CD4-positive, alpha-beta T cell (primary cell): ENCODE measurements at regions not wholly inside any gene's neighbourhood (a gene's known extent, or its start where the extent isn't known, plus 50 kb on each side); places are given as distances from the start of the nearest gene placed in this dataset.

Experiments
- ATAC-seq: fragments of 200-7000 bp; cut with Tn5 transposase; one replicate; pipeline ENCODE4 v1.10.0; 2022; ENCODE audit warnings: mild to moderate bottlenecking; ENCODE audit not compliant: poor library complexity
- CTCF ChIA-PET: fragments of 350-600 bp; sonication (Branson Sonifier 250); formaldehyde crosslinking; loops from one replicate; lab custom pipeline; 2021; ENCODE audit warnings: antibody characterized with exemption, inconsistent platforms; lab: Charles Lee
- POLR2A ChIA-PET: fragments of 350-600 bp; sonication (Branson Sonifier 250); formaldehyde crosslinking; loops from one replicate; lab custom pipeline; 2021; ENCODE audit warnings: antibody characterized with exemption, inconsistent platforms; lab: Charles Lee
- DNase-seq, 14 experiments: peaks; one replicate each; pipeline ENCODE4 v3.0.0-alpha.2; 2013 to 2020; ENCODE audit warnings: mixed read lengths in 2 of 14
- H3K27ac ChIP-seq, 2 donors: one replicate each; pipeline versions ENCODE4 v1.5.1 to v1.7.0; 2013; ENCODE audit warnings: low read length in 2 of 2, low read depth in 1 of 2, mild to moderate bottlenecking in 1 of 2
- H3K27me3 ChIP-seq, 2 experiments: 1 replicate in 1 of 2; 2 replicates in 1 of 2; pipeline versions ENCODE4 v1.6.1 to v1.7.0; 2013; ENCODE audit warnings: low read length in 2 of 2, control low read depth in 1 of 2, mild to moderate bottlenecking in 1 of 2, moderate library complexity in 1 of 2; ENCODE audit not compliant: insufficient read depth in 2 of 2, control insufficient read depth in 1 of 2
- H3K36me3 ChIP-seq: one replicate; pipeline ENCODE4 v1.6.1; 2013; ENCODE audit warnings: low read length, control low read depth; ENCODE audit not compliant: insufficient read depth
- H3K4me1 ChIP-seq: one replicate; pipeline ENCODE4 v1.6.1; 2013; ENCODE audit warnings: low read length, control low read depth; ENCODE audit not compliant: insufficient read depth
- H3K4me3 ChIP-seq: one replicate; pipeline ENCODE4 v1.5.1; 2013; ENCODE audit warnings: mild to moderate bottlenecking, low read length, moderate library complexity
- H3K9me3 ChIP-seq, 2 experiments: 1 replicate in 1 of 2; 2 replicates in 1 of 2; pipeline versions ENCODE4 v1.6.1 to v1.7.0; 2013; ENCODE audit warnings: low read length in 2 of 2, mild to moderate bottlenecking in 2 of 2, control low read depth in 1 of 2, moderate library complexity in 1 of 2; ENCODE audit not compliant: control insufficient read depth in 1 of 2, insufficient read depth in 1 of 2
- H3K27ac Mint-ChIP-seq: one replicate; pipeline ENCODE4 v1.8.0; 2020; ENCODE audit warnings: mixed read lengths
- H3K27me3 Mint-ChIP-seq: one replicate; pipeline ENCODE4 v1.8.0; 2021; ENCODE audit warnings: mixed read lengths
- H3K36me3 Mint-ChIP-seq: one replicate; pipeline ENCODE4 v1.8.0; 2021; ENCODE audit warnings: low read depth, mixed read lengths
- H3K4me1 Mint-ChIP-seq: one replicate; pipeline ENCODE4 v1.8.0; 2021; ENCODE audit warnings: low read depth, mixed read lengths
- H3K4me3 Mint-ChIP-seq: one replicate; pipeline ENCODE4 v1.8.0; 2020; ENCODE audit warnings: mild to moderate bottlenecking, mixed read lengths
- H3K9me3 Mint-ChIP-seq: one replicate; pipeline ENCODE4 v1.8.0; 2020; ENCODE audit warnings: mixed read lengths
- CTCF ChIP-seq: fragments of 200-600 bp; IDR thresholded peaks from one replicate; pipeline ENCODE4 v1.8.0; 2022; ENCODE audit warnings: antibody characterized with exemption, mild to moderate bottlenecking
- intact Hi-C, 2 experiments: fragments of 100-400 bp; cut with DNase I in 1 of 2; cut with micrococcal nuclease in 1 of 2; formaldehyde crosslinking; loops; one replicate each; pipeline versions ENCODE4 v1.15.1 to v1.9.0; 2023 to 2025; cut with DNase I, micrococcal nuclease

DNA sequence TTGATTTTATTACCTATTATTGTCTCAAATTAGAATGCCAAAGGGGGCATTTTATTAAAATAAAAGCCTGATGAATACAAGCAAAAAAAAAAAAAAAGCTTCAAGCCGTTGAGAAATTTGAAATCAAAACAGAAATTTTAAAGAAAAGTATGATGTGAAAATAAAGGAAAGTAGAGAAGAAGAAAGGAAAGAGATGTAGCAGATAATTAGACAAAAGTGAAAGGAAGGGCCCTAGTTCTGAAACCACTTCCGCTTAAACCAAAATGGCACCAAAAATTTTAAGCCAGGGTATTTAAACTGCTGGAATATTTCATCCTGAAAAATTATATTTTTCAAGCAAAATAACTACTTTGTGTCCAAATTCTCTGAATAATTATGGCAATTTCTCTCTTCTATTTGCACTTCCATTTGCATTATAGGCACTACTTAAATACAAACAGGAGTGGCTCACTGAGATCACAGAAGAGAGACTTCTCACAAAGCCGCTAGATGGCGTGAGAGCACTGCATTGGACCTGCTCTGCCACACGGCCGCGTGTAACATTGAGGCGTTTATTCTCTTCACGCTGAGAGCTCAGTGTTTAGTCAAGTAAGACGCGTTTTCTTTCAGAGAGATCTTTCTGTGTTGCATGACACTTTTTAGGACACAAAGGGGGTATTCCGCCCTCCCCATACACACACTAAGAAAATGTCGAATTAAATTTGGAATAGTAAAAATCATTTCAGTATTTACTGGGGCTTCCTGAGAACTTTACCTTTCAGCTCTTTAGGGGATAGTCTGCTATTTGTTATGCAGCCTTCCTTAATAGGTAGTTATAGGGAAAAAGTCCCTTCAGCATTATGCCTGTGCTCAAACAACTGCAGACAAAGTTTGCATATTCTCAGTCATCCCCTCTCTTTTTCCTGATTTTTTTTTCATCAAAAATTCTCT lies 368.4 kb upstream of the CCNH start:
- DNase-seq (peak; percentile 52 to 88 (median 69)), ATAC-seq (peak; percentile 94)
- H3K27ac Mint-ChIP-seq: no peak overlapping the region
- ChIA-PET POLR2A (interaction anchor here (0.6 to 1.1 kb wide), 4 partner anchors 901 to 953 kb away, joined by 3 to 5 read pairs (median 4); no protein-coding TSS in a partner anchor), CTCF (interaction anchor here (0.8 to 1.9 kb wide), 4 partner anchors 713 to 910 kb away, joined by 3 to 20 read pairs (median 6); no protein-coding TSS in a partner anchor)
- intact Hi-C loops: loop anchor here (1.0 to 2.0 kb wide), 3 partner anchors 899 to 910 kb away; no protein-coding TSS in a partner anchor
- H3K27me3 ChIP-seq: peaks cover 1 to 33% of the 10 kb centered on the region in 2 experiments
- no peaks in the 10 kb centered on the region for H3K9me3 Mint-ChIP-seq
- H3K27ac ChIP-seq: no peak overlapping the region
- no peaks in the 10 kb centered on the region for H3K36me3 ChIP-seq
- peaks cover 37% of the 10 kb centered on the region for H3K27me3 Mint-ChIP-seq
- H3K9me3 ChIP-seq: no peaks in the 10 kb centered on the region
- no peaks in the 10 kb centered on the region for H3K4me1 ChIP-seq
- H3K4me1 Mint-ChIP-seq: peaks cover 4% of the 10 kb centered on the region
- TF ChIP-seq CTCF: peak; percentile 94
- no peak overlapping the region for H3K4me3 Mint-ChIP-seq
- no peak overlapping the region for H3K4me3 ChIP-seq
- H3K36me3 Mint-ChIP-seq: no peaks in the 10 kb centered on the region

- H3K36me3 ChIP-seq: no peaks in the 10 kb centered on the region
- ChIA-PET CTCF (interaction anchor here (2.0 kb wide), 1 partner anchor 912 kb away, joined by 8 read pairs; no protein-coding TSS in a partner anchor), POLR2A (interaction anchor here (0.9 kb wide), 1 partner anchor 912 kb away, joined by 3 read pairs; no protein-coding TSS in a partner anchor)
- no peaks in the 10 kb centered on the region for H3K36me3 Mint-ChIP-seq
- peaks cover 0 to 27% of the 10 kb centered on the region in 2 experiments for H3K27me3 ChIP-seq
- no peak overlapping the region for H3K4me3 ChIP-seq
- H3K4me1 ChIP-seq: no peaks in the 10 kb centered on the region
- H3K9me3 Mint-ChIP-seq: no peaks in the 10 kb centered on the region
- H3K27me3 Mint-ChIP-seq: peaks cover 38% of the 10 kb centered on the region
- ATAC-seq (no peak), DNase-seq (no peak)
- no peak overlapping the region for H3K27ac Mint-ChIP-seq
- no peaks in the 10 kb centered on the region for H3K9me3 ChIP-seq
- H3K27ac ChIP-seq: no peak overlapping the region
- intact Hi-C loops: no loop called here
- no peak for TF ChIP-seq CTCF
- H3K4me3 Mint-ChIP-seq: no peak overlapping the region
- peaks cover 4% of the 10 kb centered on the region for H3K4me1 Mint-ChIP-seq
These were observed 366.1 kb upstream of the CCNH start for GRCh38 chr5:87778876-87779275.

- ATAC-seq (no peak), DNase-seq (no peak)
- Histone ChIP-seq H3K36me3 (no peaks in the 10 kb centered on the region), H3K4me1 (no peaks in the 10 kb centered on the region), H3K9me3 (no peaks in the 10 kb centered on the region), H3K27ac (no peak overlapping the region), H3K4me3 (no peak overlapping the region), H3K27me3 (peaks cover 0 to 28% of the 10 kb centered on the region in 2 experiments)
- H3K36me3 Mint-ChIP-seq: no peaks in the 10 kb centered on the region
- peaks cover 45% of the 10 kb centered on the region for H3K27me3 Mint-ChIP-seq
- intact Hi-C loops: no loop called here
- TF ChIP-seq CTCF: no peak
- H3K4me1 Mint-ChIP-seq: peaks cover 4% of the 10 kb centered on the region
- no peak overlapping the region for H3K27ac Mint-ChIP-seq
- CTCF ChIA-PET: interaction anchor here (2.0 kb wide), 1 partner anchor 913 kb away, joined by 8 read pairs; no protein-coding TSS in a partner anchor
- no peak overlapping the region for H3K4me3 Mint-ChIP-seq
- no peaks in the 10 kb centered on the region for H3K9me3 Mint-ChIP-seq
- POLR2A ChIA-PET: no interaction called here
These were observed 365.1 kb upstream of the CCNH start for GRCh38 chr5:87777877-87778276.
